Smooth muscle cell of the brain vasculature (primary cell): ENCODE measurements at regions not wholly inside any gene's neighbourhood (a gene's known extent, or its start where the extent isn't known, plus 50 kb on each side); places are given as distances from the start of the nearest gene placed in this dataset.

Experiments
- DNase-seq: peaks from one replicate; pipeline ENCODE4 v3.0.0-alpha.2; 2012; ENCODE audit warnings: low read depth, low spot score

DNA sequence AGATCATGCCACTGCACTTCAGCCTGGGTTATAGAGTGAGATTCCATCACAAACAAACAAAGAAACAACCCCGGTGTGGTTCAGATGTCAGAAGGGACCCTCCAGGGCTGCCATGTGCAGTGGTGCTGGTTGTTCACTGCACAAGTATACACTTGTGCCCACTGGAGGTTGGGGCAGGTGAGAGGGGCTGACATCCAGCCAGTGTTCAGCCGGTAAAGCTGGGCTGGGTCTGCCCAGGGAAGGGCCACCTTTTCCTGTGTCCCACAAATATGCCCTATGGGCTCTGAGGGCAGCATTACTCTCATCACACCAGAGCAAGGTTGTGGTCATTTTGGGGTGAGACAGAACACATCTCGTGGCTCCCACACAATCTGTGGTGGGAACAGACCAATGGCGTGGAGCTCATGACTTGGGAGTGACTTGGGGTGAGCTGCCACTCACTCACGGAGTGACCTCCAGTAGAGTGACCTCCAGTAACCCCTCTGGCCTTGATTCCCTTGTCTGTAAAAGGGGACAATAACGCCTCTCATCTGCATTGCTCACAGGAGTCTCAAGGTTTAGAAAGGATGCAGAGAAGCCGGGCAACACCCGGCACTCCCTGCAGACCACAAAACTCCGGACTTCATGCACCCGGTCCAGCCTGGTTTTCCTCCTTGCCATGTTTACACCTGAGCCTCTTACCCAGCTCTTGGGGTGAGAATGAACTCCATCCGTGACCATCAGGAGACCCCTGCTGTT is 69.0 kb upstream of the VRK1 start:
- no peak for DNase-seq

DNA sequence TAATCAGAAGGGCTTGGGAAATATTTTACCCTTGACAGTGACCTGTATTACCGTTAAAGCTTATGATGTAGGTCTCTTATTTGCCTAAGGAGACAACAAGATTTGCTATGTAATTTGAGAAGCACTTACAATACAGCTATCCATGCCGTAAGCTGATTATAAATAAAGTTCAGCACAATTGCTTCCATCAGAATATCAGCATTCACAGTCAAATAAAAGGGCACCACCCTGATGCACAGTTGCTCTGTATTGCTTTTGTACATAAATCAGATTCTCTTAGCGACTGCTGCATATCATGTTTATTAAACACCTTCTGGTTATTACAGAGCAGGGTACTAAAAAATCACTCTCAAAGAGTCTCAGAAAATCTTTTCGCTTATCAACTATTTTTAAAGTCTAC is 67.3 kb upstream of the VRK1 start:
- no peak for DNase-seq

DNA sequence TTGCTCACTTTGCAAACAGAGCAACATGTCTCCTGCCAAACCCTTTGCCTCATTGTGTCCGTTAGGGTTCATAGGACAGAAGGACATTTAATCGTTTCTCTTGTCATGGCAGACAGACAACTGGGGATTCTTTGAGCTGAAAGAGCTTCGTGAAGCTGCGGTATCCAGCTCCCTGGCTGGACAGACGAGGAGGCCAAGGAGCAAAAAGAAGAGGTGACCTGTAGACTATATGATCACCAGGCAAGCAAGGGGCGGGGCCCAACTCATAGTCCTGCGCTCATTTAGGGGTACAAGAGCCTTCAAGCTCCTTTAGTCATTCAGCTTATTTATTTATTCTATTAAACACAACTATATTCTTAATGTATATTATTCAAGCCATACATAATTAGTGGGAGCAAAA is 66.8 kb upstream of the VRK1 start:
- DNase-seq: no peak

DNA sequence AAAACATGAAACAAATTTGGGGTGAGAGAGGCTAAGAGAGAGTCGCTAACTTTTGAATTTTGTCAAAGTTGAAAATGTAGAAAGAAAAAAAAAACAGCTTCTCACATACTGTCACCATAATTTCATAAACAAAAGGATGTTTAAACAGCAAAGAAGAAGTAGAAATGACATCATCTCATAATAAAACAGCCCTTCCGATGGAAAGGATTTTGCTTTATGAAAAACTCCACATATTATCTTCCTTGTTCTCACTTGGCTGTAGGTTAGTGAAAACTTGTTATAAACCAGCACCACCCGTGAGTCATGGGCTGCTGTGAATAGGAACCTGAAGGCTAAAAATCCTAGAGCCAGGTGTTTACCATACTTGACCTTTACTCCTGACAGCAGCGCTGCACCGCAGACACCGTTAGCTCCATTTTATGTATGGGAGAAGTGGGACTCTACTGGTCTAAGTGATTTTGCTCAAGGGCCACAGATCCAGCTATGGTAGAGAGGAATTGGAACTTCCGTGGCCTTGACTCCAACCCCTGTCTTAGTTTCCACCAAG is 63.0 kb upstream of the VRK1 start:
- DNase-seq: no peak

DNA sequence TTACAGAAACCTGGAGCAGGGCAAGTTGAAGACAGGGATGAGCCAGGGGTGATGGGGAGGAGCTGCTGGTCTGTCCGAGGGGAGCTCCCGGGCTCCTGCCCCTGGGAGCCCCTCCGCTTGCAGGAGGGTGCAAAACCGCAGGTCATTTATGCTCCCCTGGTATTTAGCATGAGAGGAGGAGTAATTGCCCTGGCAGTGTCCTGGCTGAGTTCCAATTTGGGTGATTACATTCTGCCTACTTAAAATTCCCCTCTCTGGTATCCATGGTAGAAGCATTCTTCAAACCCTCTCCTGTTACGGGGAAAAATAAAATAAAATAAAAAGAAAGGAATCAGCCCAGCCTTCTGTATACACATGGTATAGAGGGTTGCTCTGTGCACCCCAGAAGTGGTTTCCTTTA is 61.7 kb upstream of the VRK1 start:
- DNase-seq: no peak

- DNase-seq: no peak
Measured at GRCh38 chr14:96736439-96736838, 60.7 kb upstream of the VRK1 start.

DNA sequence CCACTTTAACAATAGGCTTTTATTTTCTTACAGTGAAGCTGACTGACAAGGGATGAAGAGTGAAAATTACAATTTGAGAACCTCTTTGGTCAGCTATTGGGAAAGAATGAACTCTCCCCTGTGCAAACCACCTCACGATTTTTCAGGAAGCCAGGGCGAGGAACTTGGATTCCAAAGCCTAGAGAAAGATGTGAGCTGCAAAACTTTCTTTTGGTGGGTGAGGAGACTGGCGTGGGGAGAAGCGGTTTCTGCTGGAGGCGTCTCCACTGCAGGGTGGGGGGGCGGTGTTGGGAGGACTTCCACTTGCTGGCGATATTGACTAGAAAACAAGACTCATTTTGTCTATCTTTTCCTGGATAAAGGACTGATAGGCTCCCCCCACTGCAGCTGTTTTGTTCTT is 59.3 kb upstream of the VRK1 start:
- DNase-seq: no peak

DNA sequence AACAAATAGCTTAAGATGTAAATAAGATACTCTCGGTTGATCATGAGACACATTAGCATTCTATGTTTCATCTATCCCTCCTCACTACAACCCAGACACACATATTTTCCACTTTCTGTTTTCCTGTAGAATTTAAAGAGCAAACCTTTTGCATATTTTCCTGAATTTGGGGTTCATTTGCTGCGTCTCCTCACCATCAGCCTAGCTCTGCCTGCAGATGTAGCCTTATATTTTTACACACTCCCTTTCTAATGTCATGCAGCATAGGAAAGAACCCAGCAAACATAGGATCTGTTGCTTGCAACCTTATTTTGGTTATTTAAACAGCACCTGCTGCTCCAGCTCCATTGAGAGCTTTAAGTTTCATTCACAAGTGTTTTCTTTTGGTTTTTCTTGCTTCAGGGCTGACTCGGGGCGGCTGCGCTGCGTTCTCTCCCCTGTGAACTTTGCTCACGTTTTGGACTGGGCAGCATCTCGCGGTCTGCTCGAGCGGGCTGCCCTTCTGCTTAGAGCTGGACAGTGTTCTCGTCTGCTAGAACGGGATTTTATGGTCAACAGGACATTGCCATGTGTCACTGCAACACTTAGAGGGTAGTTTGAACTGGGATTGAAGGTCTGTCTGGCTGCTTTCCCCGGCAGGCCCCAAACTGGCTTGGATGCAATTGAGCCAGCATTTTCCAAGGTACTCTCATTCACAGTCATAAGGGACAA is 57.8 kb upstream of the VRK1 start:
- DNase-seq: no peak

GRCh38 chr14:96741151-96741977 is 55.8 kb upstream of the VRK1 start:
- DNase-seq: no peak

- DNase-seq: no peak
Measured at GRCh38 chr14:96744262-96744661, 52.9 kb upstream of the VRK1 start.

- DNase-seq: no peak
Measured at GRCh38 chr14:96745500-96746051, 51.6 kb upstream of the VRK1 start.

DNA sequence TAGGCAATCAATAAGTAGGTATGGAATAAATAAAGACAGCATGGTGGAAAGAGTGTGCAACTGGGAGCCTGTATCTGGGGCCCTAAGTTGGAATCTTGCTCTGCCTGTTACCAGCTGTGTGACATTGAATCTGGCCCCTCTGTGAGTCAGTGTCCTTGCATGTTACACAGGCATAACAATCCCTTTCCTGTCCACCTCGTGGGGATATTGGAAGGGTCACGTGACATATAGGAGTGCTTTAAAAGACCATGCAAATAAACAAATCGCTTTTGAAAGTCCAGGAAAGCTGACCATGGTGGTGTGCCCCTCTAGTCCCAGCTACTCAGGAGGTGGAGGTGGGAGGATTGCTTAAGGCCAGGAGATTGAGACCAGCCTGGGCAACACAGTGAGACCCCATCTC is 51.1 kb upstream of the VRK1 start:
- no peak for DNase-seq

DNA sequence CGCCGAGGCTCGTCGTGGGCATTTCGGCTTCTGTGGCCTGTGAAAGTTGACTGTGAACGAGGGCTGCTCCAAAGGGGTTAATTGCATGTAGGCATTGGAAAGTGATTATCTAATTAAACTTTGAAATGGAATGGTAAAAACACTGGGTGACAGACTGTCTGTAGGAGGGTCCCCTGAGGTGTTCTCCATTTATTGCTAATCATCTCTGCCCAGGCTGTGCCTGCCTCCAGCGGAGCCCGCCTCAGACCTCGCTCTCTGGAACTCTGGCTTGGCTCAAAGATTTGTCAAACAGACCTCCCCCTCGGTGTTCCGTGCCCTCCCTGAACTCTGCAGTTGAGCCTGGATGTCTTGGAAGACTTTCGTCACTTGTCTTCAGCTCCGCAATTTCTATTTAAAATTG is 50.2 kb upstream of the VRK1 start:
- DNase-seq: no peak
